ENCODE measurements at regions not wholly inside any gene's neighbourhood (a gene's known extent, or its start where the extent isn't known, plus 50 kb on each side); places are given as distances from the start of the nearest gene placed in this dataset.

DNA sequence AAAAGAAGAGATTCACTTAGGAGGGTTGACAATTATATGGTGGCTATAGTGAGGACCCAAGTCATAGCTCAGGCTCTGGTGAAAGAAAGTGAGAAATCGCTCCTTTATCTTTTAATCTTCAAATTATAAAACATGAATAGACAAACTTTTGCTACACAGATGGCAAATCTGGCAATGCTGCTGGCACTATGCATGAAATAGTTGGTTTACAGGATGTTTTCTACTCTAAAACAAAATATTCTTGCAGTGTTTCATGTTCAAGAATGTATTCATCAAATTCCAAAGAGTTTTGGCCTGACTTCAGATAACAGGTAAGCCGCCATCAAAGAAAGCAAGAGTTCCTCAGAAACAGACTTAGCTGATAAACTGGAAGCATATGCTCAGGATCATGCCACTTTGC lies 801.2 kb downstream of the C4orf33 start:
- no peak for DNase-seq (ENCODE audit: low read depth)

GRCh38 chr4:129899849-129900248 lies 803.9 kb downstream of the C4orf33 start:
- DNase-seq (ENCODE audit: low read depth) = no peak

- DNase-seq (ENCODE audit: low read depth) = no peak
Measured at GRCh38 chr4:129900430-129900953, 804.5 kb downstream of the C4orf33 start.

GRCh38 chr4:129901205-129901604 lies 805.3 kb downstream of the C4orf33 start:
- DNase-seq (ENCODE audit: low read depth) = no peak

DNA sequence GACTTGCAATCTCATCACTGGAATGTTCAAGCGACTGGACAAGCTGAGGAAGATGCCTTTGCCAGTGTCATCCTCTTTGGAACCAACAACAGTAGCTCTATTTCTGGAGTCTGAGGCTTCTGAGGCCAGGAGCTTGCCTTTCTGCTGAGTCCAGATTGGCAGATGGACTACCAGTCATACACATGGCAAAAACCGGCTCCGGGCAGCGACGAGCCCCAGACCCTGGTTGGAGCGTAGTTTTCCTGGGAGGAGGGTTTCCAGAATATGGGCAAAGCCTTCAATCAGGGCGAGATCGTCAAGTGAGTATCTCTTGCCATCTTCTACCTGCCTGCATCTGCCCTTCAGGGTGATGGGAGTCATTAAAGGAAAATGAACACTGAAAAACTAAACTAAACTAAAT lies 807.9 kb downstream of the C4orf33 start:
- no peak for DNase-seq (ENCODE audit: low read depth)

- DNase-seq (ENCODE audit: low read depth) = no peak
Measured at GRCh38 chr4:129905256-129905655, 809.3 kb downstream of the C4orf33 start.

GRCh38 chr4:129908117-129908516 lies 812.2 kb downstream of the C4orf33 start:
- DNase-seq (ENCODE audit: low read depth) = no peak

DNA sequence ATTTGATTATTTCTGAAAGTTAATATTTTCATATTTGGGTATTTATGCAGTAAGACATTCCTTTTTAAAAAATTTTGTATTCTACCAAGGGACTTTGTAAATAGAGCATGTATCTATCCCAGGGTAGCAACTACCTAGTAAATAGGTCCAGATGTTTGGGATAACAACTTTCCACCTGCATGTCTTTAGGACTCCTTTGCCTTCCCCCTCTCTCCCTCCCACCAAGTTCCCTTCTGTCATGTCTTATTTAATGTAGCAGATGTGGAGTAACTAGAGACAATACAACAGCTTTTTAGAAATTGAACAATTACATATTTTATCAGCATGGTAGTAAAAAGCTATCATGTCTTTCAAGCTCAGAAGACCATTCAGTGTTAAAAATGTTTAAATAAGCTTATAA lies 821.0 kb downstream of the C4orf33 start:
- no peak for DNase-seq (ENCODE audit: low read depth)

GRCh38 chr4:129917651-129918050 lies 821.7 kb downstream of the C4orf33 start:
- DNase-seq (ENCODE audit: low read depth) = no peak

GRCh38 chr4:129926936-129927335 lies 831.0 kb downstream of the C4orf33 start:
- no peak for DNase-seq (ENCODE audit: low read depth)

- no peak for DNase-seq (ENCODE audit: low read depth)
Measured at GRCh38 chr4:129929052-129929451, 833.1 kb downstream of the C4orf33 start.

DNA sequence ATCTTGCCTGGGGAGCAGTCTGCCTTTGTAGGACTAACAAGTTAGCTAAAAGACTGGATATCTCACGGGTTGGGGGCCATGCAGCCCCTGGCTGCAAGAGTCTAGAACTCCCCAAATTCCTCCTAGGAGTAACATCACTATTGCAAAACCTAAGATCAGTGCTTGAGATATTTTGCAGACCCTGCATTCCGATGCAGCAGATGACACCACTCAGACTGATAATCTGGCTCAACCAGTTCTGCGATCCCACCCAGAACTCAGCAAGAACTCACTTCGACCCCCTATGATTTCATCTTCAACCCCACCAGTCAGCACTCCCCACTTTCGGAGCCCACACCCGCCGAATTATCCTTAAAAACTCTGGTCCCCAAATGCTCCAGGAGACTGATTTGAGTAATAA lies 834.0 kb downstream of the C4orf33 start:
- DNase-seq (ENCODE audit: low read depth) = no peak

DNA sequence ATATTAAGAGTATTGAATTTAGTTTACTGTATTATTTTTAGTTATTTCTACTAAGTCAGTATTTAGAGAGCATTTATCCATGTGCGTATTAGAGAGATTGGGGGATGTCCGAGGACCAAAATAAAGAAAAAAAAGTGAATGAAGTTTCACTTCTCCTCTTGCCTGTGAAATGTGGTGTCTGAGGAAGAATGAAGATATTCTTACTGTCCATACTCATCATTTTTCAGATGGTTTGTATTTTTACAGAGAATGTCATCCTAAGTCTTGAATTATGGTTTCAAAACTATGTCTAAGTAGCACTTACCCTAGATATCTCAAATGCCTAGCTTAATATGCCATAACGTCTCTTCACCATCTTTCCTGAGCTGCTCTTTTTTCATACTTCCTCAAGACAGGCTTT lies 854.3 kb downstream of the C4orf33 start:
- no peak for DNase-seq (ENCODE audit: low read depth)

GRCh38 chr4:129966175-129966574 lies 870.2 kb downstream of the C4orf33 start:
- DNase-seq (ENCODE audit: low read depth) = no peak

GRCh38 chr4:129968366-129968765 lies 872.4 kb downstream of the C4orf33 start:
- no peak for DNase-seq (ENCODE audit: low read depth)

- no peak for DNase-seq (ENCODE audit: low read depth)
Measured at GRCh38 chr4:129968778-129969177, 872.8 kb downstream of the C4orf33 start.

DNA sequence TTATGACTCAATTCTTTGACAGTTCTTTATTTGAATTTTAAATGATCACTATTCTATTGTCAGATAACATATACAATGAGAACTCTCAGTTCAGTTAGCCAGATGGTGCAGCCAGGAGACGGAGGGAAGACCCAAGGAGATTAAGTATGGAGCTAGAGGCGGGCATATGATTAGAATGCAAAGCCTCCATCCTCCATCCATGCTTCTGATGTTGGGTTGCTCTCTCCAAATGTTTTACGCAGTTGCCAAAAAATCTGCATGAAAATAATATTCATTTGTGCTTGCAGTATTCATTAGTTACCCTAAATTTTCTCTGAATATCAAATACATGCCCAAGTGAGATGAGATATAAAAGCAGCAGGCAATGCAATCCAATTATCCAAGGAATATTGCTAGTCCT lies 874.8 kb downstream of the C4orf33 start:
- no peak for DNase-seq (ENCODE audit: low read depth)

DNA sequence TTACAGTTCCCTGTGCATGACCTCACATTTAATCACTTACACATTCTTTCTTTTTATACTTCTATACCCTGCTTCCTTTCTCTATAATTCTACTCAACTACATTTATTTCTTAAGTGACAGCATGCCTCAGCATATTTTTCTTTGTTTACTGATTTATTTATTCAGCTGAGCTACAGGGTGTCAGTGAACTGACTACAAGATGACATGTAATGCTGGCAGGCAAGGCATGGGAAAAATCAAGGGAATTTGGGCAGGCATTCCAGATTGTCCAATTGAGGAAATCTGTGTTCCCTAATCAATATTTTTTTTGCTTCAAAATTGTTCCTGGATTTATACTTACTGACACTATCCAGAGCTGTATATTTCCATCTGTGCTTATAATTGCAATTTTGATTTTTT lies 875.5 kb downstream of the C4orf33 start:
- DNase-seq (ENCODE audit: low read depth) = no peak

- DNase-seq (ENCODE audit: low read depth) = no peak
Measured at GRCh38 chr4:129972257-129972656, 876.3 kb downstream of the C4orf33 start.

GRCh38 chr4:129974730-129975129 lies 878.8 kb downstream of the C4orf33 start:
- no peak for DNase-seq (ENCODE audit: low read depth)

DNA sequence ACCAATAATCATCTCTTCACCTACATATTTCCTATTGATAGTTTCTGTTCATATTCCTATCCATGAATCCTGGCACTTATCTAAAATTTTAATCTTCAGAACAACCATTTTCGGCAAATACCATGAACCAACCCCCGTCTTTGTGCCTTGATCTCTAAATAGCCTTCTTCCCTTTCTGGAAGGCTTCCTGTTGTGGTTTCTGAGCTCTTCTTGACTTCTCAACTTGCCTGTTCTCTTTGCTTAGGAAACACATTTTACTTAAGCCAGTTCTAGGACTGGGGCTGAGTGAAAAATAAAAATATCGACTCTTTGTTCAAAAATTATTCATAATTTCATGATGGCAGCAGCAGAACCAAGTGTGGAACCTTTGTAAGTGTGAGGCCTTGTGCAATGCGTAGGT lies 882.4 kb downstream of the C4orf33 start:
- DNase-seq (ENCODE audit: low read depth) = no peak

DNA sequence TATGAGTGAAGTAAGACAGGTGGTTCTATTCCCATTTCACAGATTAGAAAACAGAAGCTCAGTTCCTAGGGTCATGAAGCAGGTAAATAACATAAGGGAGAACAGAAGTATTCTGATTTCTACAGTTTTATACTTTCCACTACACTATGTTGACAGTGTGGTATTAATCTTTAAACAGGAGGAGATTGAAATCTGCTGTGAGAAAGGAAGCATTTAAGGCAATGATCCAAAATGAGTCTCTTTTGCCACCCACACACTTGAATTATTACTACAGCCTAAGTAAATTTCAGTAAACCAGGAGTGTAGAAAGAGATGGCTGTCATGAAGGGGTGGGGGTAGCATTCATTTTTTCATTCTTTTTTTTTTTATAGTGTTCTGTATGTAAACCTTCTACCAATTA lies 893.0 kb downstream of the C4orf33 start:
- DNase-seq (ENCODE audit: low read depth) = no peak

DNA sequence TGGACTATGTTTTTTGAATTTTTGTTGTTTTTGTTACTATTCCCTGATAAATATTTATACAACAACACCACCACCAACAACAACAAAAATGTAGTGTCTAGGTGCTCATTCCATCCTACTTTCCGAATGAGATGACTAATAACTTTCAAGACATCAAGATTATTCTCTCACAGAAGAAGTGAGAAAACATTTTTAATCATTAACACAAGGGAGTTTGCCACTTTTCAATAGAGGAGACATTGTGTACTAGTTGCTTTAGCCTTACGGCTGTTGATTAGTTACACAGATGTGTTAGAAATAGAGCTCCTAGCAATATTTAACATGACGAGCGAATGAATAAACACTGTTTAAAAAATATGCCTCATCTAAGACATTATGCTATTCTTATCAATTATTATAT lies 898.8 kb downstream of the C4orf33 start:
- no peak for DNase-seq (ENCODE audit: low read depth)

- no peak for DNase-seq (ENCODE audit: low read depth)
Measured at GRCh38 chr4:129998436-129999150, 902.6 kb downstream of the C4orf33 start.

Data from GM04504 (cell line).